ENCODE measurements at regions not wholly inside any gene's neighbourhood (a gene's known extent, or its start where the extent isn't known, plus 50 kb on each side); places are given as distances from the start of the nearest gene placed in this dataset.

DNA sequence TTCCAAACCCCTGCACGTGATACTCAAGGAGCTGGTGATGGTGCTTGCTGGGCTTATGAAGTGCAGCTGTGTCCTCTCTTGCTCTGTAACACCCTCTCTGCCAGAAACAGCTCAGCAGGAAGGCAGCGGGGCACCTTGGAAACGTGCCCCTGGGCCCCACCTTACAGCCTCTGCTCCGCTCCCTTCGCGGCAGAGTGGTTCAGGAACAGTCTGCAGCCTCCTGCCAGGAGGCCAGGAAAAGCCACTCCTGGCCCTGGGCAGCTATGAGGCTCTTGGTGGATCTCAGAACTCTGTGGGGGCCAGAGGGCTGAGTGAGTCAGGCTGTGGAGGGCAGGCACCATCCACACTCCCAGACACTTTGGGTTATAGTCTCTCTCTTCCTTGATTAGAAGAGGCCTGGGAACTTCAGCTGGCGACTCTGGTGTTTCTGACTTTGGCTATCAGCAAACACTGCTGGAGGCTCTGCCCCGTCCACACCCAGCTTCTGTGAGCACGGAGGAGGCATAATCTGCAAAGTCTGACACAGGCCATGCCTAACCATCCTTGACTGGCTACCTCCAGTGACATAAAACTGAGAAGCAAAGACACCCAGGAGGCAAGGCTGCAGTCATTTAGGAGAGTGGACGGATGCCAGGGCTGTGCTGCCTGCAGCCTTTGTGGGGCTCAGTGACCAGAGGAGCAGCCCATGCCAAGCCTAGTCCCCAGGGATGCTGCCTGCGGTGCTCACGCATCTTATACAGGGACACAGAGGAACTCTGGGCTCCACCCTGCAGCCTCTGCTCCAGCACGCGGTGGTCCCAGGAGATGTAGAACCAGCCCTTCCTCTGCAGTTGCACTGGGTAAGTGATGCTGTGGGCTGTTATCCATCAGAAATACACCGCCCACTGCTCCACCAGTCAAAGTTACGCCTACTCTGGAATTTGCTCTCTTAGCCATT, 65.3 kb downstream of the METRNL start:
- peak overlapping the region; percentile 34 for H3K9ac ChIP-seq (ENCODE audit: insufficient read length)
- H3K36me3 ChIP-seq (ENCODE audit: insufficient read depth, low read length), result no peaks in the 10 kb centered on the region
- H3K4me3 ChIP-seq, result peak overlapping the region; percentile 62
- peaks cover 14% of the 10 kb centered on the region for H3K9me3 ChIP-seq (ENCODE audit: low read depth, low read length)
- H3K27ac ChIP-seq, result peak overlapping the region; percentile 89
- peak; percentile 30 for DNase-seq (ENCODE audit: low read depth, low spot score)
- TF ChIP-seq EZH2 (IDR thresholded peaks at IDR 0.05) (no peak), FOXP2 (optimal IDR thresholded peaks at IDR 0.05; ENCODE audit: control extremely low read depth, extremely low read length, insufficient read depth) (no peak)

DNA sequence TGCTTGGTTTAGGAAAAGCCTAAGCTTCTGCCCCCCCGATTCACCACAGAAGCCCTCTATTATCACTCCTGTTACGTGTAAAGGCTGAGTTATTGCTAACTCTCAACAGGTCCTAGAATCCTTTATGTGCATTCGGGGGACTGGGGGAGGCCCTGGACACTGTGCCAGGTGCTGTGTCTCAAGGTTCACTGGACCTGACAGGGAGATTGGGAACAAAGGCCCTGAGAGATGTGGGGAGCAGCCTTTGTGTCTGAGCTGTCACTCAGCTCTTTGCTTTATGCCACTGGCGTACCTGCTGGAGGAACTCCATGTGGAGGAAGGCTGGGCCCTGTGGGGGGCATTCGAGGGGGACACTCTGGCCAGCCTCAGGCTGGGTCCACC, 65.9 kb downstream of the METRNL start:
- H3K9me3 ChIP-seq (ENCODE audit: low read depth, low read length), result peaks cover 14% of the 10 kb centered on the region
- no peak for DNase-seq (ENCODE audit: low read depth, low spot score)
- no peak overlapping the region for H3K9ac ChIP-seq (ENCODE audit: insufficient read length)
- H3K36me3 ChIP-seq (ENCODE audit: insufficient read depth, low read length), result no peaks in the 10 kb centered on the region
- H3K4me3 ChIP-seq, result no peak overlapping the region
- no peak overlapping the region for H3K27ac ChIP-seq
- TF ChIP-seq EZH2 (IDR thresholded peaks at IDR 0.05) (no peak), FOXP2 (optimal IDR thresholded peaks at IDR 0.05; ENCODE audit: control extremely low read depth, extremely low read length, insufficient read depth) (no peak), POLR2AphosphoS5 (IDR thresholded peaks at IDR 0.05; ENCODE audit: borderline replicate concordance, low read depth, low read length) (no peak)

DNA sequence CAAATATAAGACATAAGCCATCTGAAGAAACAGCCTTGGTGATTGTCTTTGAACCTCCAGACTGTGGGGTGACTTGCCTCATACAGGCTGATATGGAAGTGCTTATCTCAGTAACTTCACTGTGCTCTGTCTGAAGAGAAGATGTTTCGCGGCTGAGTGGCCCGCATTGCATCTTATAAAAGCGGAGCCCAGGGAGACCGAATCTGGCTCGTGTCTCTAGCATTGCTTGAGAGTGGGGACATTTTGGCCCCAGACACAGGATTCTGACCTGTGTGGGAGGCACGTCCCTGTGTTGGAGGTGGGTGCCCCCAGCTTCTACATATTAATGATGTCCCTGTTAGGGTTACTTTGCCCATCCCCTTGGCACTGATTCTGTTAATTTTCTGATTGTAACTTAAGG, 66.4 kb downstream of the METRNL start:
- H3K9ac ChIP-seq (ENCODE audit: insufficient read length), result no peak overlapping the region
- H3K9me3 ChIP-seq (ENCODE audit: low read depth, low read length), result peaks cover 14% of the 10 kb centered on the region
- no peak for DNase-seq (ENCODE audit: low read depth, low spot score)
- H3K36me3 ChIP-seq (ENCODE audit: insufficient read depth, low read length), result no peaks in the 10 kb centered on the region
- no peak overlapping the region for H3K4me3 ChIP-seq
- H3K27ac ChIP-seq, result no peak overlapping the region
- TF ChIP-seq POLR2AphosphoS5 (IDR thresholded peaks at IDR 0.05; ENCODE audit: borderline replicate concordance, low read depth, low read length) (no peak), FOXP2 (optimal IDR thresholded peaks at IDR 0.05; ENCODE audit: control extremely low read depth, extremely low read length, insufficient read depth) (no peak), EZH2 (IDR thresholded peaks at IDR 0.05) (no peak)

GRCh38 chr17:83146347-83146746, 66.9 kb downstream of the METRNL start:
- DNase-seq (ENCODE audit: low read depth, low spot score), result no peak
- no peak overlapping the region for H3K4me3 ChIP-seq
- H3K36me3 ChIP-seq (ENCODE audit: insufficient read depth, low read length), result no peaks in the 10 kb centered on the region
- H3K27ac ChIP-seq, result no peak overlapping the region
- no peak for TF ChIP-seq EZH2 (IDR thresholded peaks at IDR 0.05)
- no peak for TF ChIP-seq POLR2AphosphoS5 (IDR thresholded peaks at IDR 0.05; ENCODE audit: borderline replicate concordance, low read depth, low read length)
- TF ChIP-seq FOXP2 (optimal IDR thresholded peaks at IDR 0.05; ENCODE audit: control extremely low read depth, extremely low read length, insufficient read depth), result no peak
- H3K9me3 ChIP-seq (ENCODE audit: low read depth, low read length), result peaks cover 14% of the 10 kb centered on the region
- H3K9ac ChIP-seq (ENCODE audit: insufficient read length), result no peak overlapping the region

GRCh38 chr17:83147280-83147679, 67.9 kb downstream of the METRNL start:
- no peaks in the 10 kb centered on the region for H3K36me3 ChIP-seq (ENCODE audit: insufficient read depth, low read length)
- no peak overlapping the region for H3K4me3 ChIP-seq
- TF ChIP-seq EZH2 (IDR thresholded peaks at IDR 0.05) (no peak), FOXP2 (optimal IDR thresholded peaks at IDR 0.05; ENCODE audit: control extremely low read depth, extremely low read length, insufficient read depth) (no peak), POLR2AphosphoS5 (IDR thresholded peaks at IDR 0.05; ENCODE audit: borderline replicate concordance, low read depth, low read length) (no peak)
- no peak overlapping the region for H3K27ac ChIP-seq
- H3K9ac ChIP-seq (ENCODE audit: insufficient read length), result no peak overlapping the region
- no peak for DNase-seq (ENCODE audit: low read depth, low spot score)
- H3K9me3 ChIP-seq (ENCODE audit: low read depth, low read length), result peaks cover 10% of the 10 kb centered on the region

GRCh38 chr17:83148317-83149028, 69.1 kb downstream of the METRNL start:
- DNase-seq (ENCODE audit: low read depth, low spot score), result no peak
- no peak for TF ChIP-seq FOXP2 (optimal IDR thresholded peaks at IDR 0.05; ENCODE audit: control extremely low read depth, extremely low read length, insufficient read depth)
- TF ChIP-seq POLR2AphosphoS5 (IDR thresholded peaks at IDR 0.05; ENCODE audit: borderline replicate concordance, low read depth, low read length), result no peak
- no peak for TF ChIP-seq EZH2 (IDR thresholded peaks at IDR 0.05)

GRCh38 chr17:83149029-83149725, 69.8 kb downstream of the METRNL start:
- no peak overlapping the region for H3K27ac ChIP-seq
- TF ChIP-seq EZH2 (IDR thresholded peaks at IDR 0.05), result no peak
- no peak for TF ChIP-seq FOXP2 (optimal IDR thresholded peaks at IDR 0.05; ENCODE audit: control extremely low read depth, extremely low read length, insufficient read depth)
- TF ChIP-seq POLR2AphosphoS5 (IDR thresholded peaks at IDR 0.05; ENCODE audit: borderline replicate concordance, low read depth, low read length), result no peak
- H3K9ac ChIP-seq (ENCODE audit: insufficient read length), result no peak overlapping the region
- no peak overlapping the region for H3K4me3 ChIP-seq
- no peak for DNase-seq (ENCODE audit: low read depth, low spot score)
- H3K9me3 ChIP-seq (ENCODE audit: low read depth, low read length), result no peaks in the 10 kb centered on the region
- H3K36me3 ChIP-seq (ENCODE audit: insufficient read depth, low read length), result no peaks in the 10 kb centered on the region

More at GRCh38 chr17:83148317-83149028, 69.1 kb downstream of the METRNL start:
- Histone ChIP-seq H3K36me3 (ENCODE audit: insufficient read depth, low read length) (no peaks in the 10 kb centered on the region), H3K9ac (ENCODE audit: insufficient read length) (no peak overlapping the region), H3K4me3 (no peak overlapping the region), H3K9me3 (ENCODE audit: low read depth, low read length) (0 out of 2 replicates have a peak, but pooled peaks cover under 1% of the 10 kb centered on the region), H3K27ac (no peak overlapping the region)

GRCh38 chr17:83149761-83150251, 70.4 kb downstream of the METRNL start:
- TF ChIP-seq POLR2AphosphoS5 (IDR thresholded peaks at IDR 0.05; ENCODE audit: borderline replicate concordance, low read depth, low read length) (no peak), EZH2 (IDR thresholded peaks at IDR 0.05) (no peak), FOXP2 (optimal IDR thresholded peaks at IDR 0.05; ENCODE audit: control extremely low read depth, extremely low read length, insufficient read depth) (no peak)
- Histone ChIP-seq H3K9ac (ENCODE audit: insufficient read length) (no peak overlapping the region), H3K27ac (no peak overlapping the region), H3K4me3 (no peak overlapping the region), H3K36me3 (ENCODE audit: insufficient read depth, low read length) (no peaks in the 10 kb centered on the region), H3K9me3 (ENCODE audit: low read depth, low read length) (no peaks in the 10 kb centered on the region)
- no peak for DNase-seq (ENCODE audit: low read depth, low spot score)
